IMR-90 (cell line): ENCODE measurements at regions not wholly inside any gene's neighbourhood (a gene's known extent, or its start where the extent isn't known, plus 50 kb on each side); places are given as distances from the start of the nearest gene placed in this dataset.

Experiments used
- ATAC-seq: fragments of 200-7000 bp; cut with Tn5 transposase; 2 replicates; pipeline ENCODE4 v1.9.1; 2020; ENCODE audit warnings: low read depth, mild to moderate bottlenecking, moderate library complexity
- BruUV-seq: library from RNA; stranded (reverse); fragments of 400-500 nt; replicated peaks from 2 replicates; lab custom pipeline; 2021; lab: Mats Ljungman, UMichigan
- CTCF ChIA-PET: fragments of 300-600 bp; formaldehyde crosslinking; extraction: SDS; loops from one replicate; lab custom pipeline; 2021; ENCODE audit warnings: antibody characterized with exemption; lab: Yijun Ruan, JAX
- POLR2A ChIA-PET: fragments of 300-600 bp; sonication (Branson Sonifier 250); formaldehyde crosslinking; loops from one replicate; lab custom pipeline; 2022; ENCODE audit warnings: antibody characterized with exemption; ENCODE audit not compliant: unreplicated experiment; lab: Charles Lee
- DNase-seq: peaks from one replicate; pipeline ENCODE4 v3.0.0; 2013
- H2AFZ ChIP-seq: replicated peaks from 2 replicates; pipeline ENCODE3; 2013; ENCODE audit warnings: low read length, mild to moderate bottlenecking; ENCODE audit not compliant: poor library complexity
- H2AK5ac ChIP-seq: 2 replicates; pipeline ENCODE4 v1.6.1; 2013; ENCODE audit warnings: low read depth, low read length, inconsistent platforms
- H2AK9ac ChIP-seq: replicated peaks from 2 replicates; pipeline ENCODE3; 2013; ENCODE audit warnings: mild to moderate bottlenecking, low read depth, low read length, moderate library complexity; ENCODE audit not compliant: poor library complexity
- H2BK120ac ChIP-seq: 2 replicates; pipeline ENCODE4 v1.6.1; 2013; ENCODE audit warnings: low read depth, low read length, inconsistent platforms
- H2BK15ac ChIP-seq: 3 replicates; pipeline ENCODE4 v1.6.1; 2013; ENCODE audit warnings: low read depth, low read length, inconsistent platforms
- H2BK20ac ChIP-seq: 2 replicates; pipeline ENCODE4 v1.6.1; 2013; ENCODE audit warnings: low read depth, mild to moderate bottlenecking, inconsistent platforms, low read length, moderate library complexity
- H2BK5ac ChIP-seq: 2 replicates; pipeline ENCODE4 v1.6.1; 2013; ENCODE audit warnings: mild to moderate bottlenecking, low read depth, low read length, inconsistent platforms; ENCODE audit not compliant: poor library complexity, severe bottlenecking
- H3K14ac ChIP-seq: replicated peaks from 2 replicates; pipeline ENCODE4 v1.6.1; 2013; ENCODE audit warnings: low read depth, low read length, inconsistent platforms
- H3K18ac ChIP-seq: 2 replicates; pipeline ENCODE4 v1.6.1; 2013; ENCODE audit warnings: low read depth, low read length, control low read depth
- H3K23ac ChIP-seq: 2 replicates; pipeline ENCODE4 v1.6.1; 2013; ENCODE audit warnings: low read depth, low read length, inconsistent platforms
- H3K27ac ChIP-seq: 2 replicates; pipeline ENCODE4 v1.5.1; 2013; ENCODE audit warnings: mild to moderate bottlenecking, control low read depth, low read length; ENCODE audit not compliant: insufficient read depth
- H3K27me3 ChIP-seq: 2 replicates; pipeline ENCODE4 v1.6.1; 2013; ENCODE audit warnings: low read length; ENCODE audit not compliant: control insufficient read depth, insufficient read depth
- H3K36me3 ChIP-seq: 2 replicates; pipeline ENCODE4 v1.6.1; 2013; ENCODE audit warnings: low read length, mixed read lengths; ENCODE audit not compliant: control insufficient read depth, insufficient read depth
- H3K4ac ChIP-seq: 2 replicates; pipeline ENCODE4 v1.6.1; 2013; ENCODE audit warnings: low read depth, low read length, inconsistent platforms
- H3K4me1 ChIP-seq: 2 replicates; pipeline ENCODE4 v1.6.1; 2013; ENCODE audit warnings: low read length, mixed read lengths; ENCODE audit not compliant: control insufficient read depth, insufficient read depth
- H3K4me2 ChIP-seq: 2 replicates; pipeline ENCODE4 v1.6.1; 2013; ENCODE audit warnings: low read depth, mild to moderate bottlenecking, control low read depth, low read length, moderate library complexity
- H3K4me3 ChIP-seq: 2 replicates; pipeline ENCODE4 v1.5.1; 2013; ENCODE audit warnings: low read depth, mild to moderate bottlenecking, control low read depth, low read length, moderate library complexity; ENCODE audit not compliant: insufficient read depth
- H3K56ac ChIP-seq: 2 replicates; pipeline ENCODE4 v1.6.1; 2013; ENCODE audit warnings: low read length, inconsistent platforms; ENCODE audit not compliant: insufficient read depth; ENCODE audit errors: extremely low read depth
- H3K79me1 ChIP-seq, 2 experiments: 2 replicates each; pipeline ENCODE4 v1.6.1; 2013; ENCODE audit warnings: low read length in 2 of 2, inconsistent platforms in 1 of 2, low read depth in 1 of 2
- H3K9ac ChIP-seq: 2 replicates; pipeline ENCODE4 v1.6.1; 2013; ENCODE audit warnings: low read depth, low read length, control low read depth
- H3K9me1 ChIP-seq: 2 replicates; pipeline ENCODE4 v1.6.1; 2013; ENCODE audit warnings: low read length, inconsistent platforms; ENCODE audit not compliant: insufficient read depth
- H3K9me3 ChIP-seq: 2 replicates; pipeline ENCODE4 v1.6.1; 2013; ENCODE audit warnings: low read length; ENCODE audit not compliant: control insufficient read depth, insufficient read depth
- H4K20me1 ChIP-seq: 2 replicates; pipeline ENCODE4 v1.6.1; 2013; ENCODE audit warnings: low read length, inconsistent platforms; ENCODE audit not compliant: insufficient read depth
- H4K5ac ChIP-seq: 2 replicates; pipeline ENCODE4 v1.6.1; 2013; ENCODE audit warnings: mild to moderate bottlenecking, low read depth, low read length, control low read depth
- H4K8ac ChIP-seq, 2 experiments: 2 replicates each; pipeline ENCODE4 v1.6.1; 2013; ENCODE audit warnings: low read depth in 2 of 2, low read length in 2 of 2, control low read depth in 1 of 2, inconsistent platforms in 1 of 2
- H4K91ac ChIP-seq: 2 replicates; pipeline ENCODE4 v1.6.1; 2013; ENCODE audit warnings: low read depth, low read length, inconsistent platforms; ENCODE audit not compliant: insufficient read depth
- POLR2A ChIP-seq: IDR thresholded peaks from 2 replicates; pipeline ENCODE4 v1.6.1; 2012; ENCODE audit warnings: mild to moderate bottlenecking, low read depth, low read length
- SMC3 ChIP-seq: fragments of 150-350 bp; IDR thresholded peaks from 2 replicates; pipeline ENCODE4 v1.6.1; 2016; ENCODE audit warnings: low read depth, mild to moderate bottlenecking, antibody characterized with exemption, low read length, moderate library complexity
- WGBS, 2 experiments: methylation state at CpG; one replicate each; pipeline versions ENCODE4 v1.1.5 to v1.1.7; 2013; ENCODE audit warnings: missing lambda C conversion rate in 2 of 2; ENCODE audit not compliant: insufficient read length in 1 of 2; ENCODE audit errors: extremely low coverage in 2 of 2; 5-methylcytosine and 5-hydroxymethylcytosine counted together
- dilution Hi-C: fragments of 300-500 bp; cut with HindIII; formaldehyde crosslinking; loops from one replicate; pipeline ENCODE4 v1.14.3; 2018; ENCODE audit warnings: low sequenced_read_pairs; ENCODE audit not compliant: unreplicated experiment
- in situ Hi-C: fragments of 300-500 bp; cut with MboI; formaldehyde crosslinking; loops from 3 replicates; pipeline ENCODE4 v1.14.3; 2019; ENCODE audit warnings: low sequenced_read_pairs, inconsistent platforms, mixed read lengths
- intact Hi-C: fragments of 100-400 bp; cut with micrococcal nuclease; formaldehyde crosslinking; loops from 2 replicates; pipeline ENCODE4 v1.10.0; 2022
- TF ChIP-seq, protein P1 (sequence below): conservative IDR thresholded peaks from 2 replicates; pipeline ENCODE4 v1.5.1; 2012; ENCODE audit warnings: mild to moderate bottlenecking, low read depth, low read length, improper control_type of control experiment

- no peak overlapping the region for H3K56ac ChIP-seq
- H3K27ac ChIP-seq: no peak overlapping the region
- H3K4me1 ChIP-seq: no peaks in the 10 kb centered on the region
- no peak overlapping the region for H3K14ac ChIP-seq
- no peak overlapping the region for H4K5ac ChIP-seq
- H2AK5ac ChIP-seq: no peak overlapping the region
- DNase-seq (no peak), ATAC-seq (no peak)
- no CpG with 5 or more reads among the region's 1 CpG for WGBS, 2 experiments
- H3K9me1 ChIP-seq: no peaks in the 10 kb centered on the region
- H3K4me3 ChIP-seq: no peak overlapping the region
- no peak overlapping the region for H2BK15ac ChIP-seq
- no peak overlapping the region for H4K8ac ChIP-seq
- H3K4ac ChIP-seq: no peak overlapping the region
- ChIA-PET CTCF (no interaction called here), POLR2A (no interaction called here)
- no peak overlapping the region for H3K9ac ChIP-seq
- no peak overlapping the region for H3K23ac ChIP-seq
- dilution Hi-C loops: no loop called here
- H3K18ac ChIP-seq: no peak overlapping the region
- TF ChIP-seq POLR2A (no peak), SMC3 (no peak)
- TF ChIP-seq, protein P1, sequence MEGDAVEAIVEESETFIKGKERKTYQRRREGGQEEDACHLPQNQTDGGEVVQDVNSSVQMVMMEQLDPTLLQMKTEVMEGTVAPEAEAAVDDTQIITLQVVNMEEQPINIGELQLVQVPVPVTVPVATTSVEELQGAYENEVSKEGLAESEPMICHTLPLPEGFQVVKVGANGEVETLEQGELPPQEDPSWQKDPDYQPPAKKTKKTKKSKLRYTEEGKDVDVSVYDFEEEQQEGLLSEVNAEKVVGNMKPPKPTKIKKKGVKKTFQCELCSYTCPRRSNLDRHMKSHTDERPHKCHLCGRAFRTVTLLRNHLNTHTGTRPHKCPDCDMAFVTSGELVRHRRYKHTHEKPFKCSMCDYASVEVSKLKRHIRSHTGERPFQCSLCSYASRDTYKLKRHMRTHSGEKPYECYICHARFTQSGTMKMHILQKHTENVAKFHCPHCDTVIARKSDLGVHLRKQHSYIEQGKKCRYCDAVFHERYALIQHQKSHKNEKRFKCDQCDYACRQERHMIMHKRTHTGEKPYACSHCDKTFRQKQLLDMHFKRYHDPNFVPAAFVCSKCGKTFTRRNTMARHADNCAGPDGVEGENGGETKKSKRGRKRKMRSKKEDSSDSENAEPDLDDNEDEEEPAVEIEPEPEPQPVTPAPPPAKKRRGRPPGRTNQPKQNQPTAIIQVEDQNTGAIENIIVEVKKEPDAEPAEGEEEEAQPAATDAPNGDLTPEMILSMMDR: peak; percentile 22
- no peak overlapping the region for H3K4me2 ChIP-seq
- no peak overlapping the region for H2BK20ac ChIP-seq
- intact Hi-C loops: loop anchor here (10.0 kb wide), 1 partner anchor 554 kb away; no protein-coding TSS in a partner anchor
- no peaks in the 10 kb centered on the region for H3K27me3 ChIP-seq
- H2AFZ ChIP-seq: no peak overlapping the region
- H2AK9ac ChIP-seq: no peak overlapping the region
- no peaks in the 10 kb centered on the region for H4K20me1 ChIP-seq
- H4K91ac ChIP-seq: no peak overlapping the region
- in situ Hi-C loops: no loop called here
- no peaks in the 10 kb centered on the region for H3K79me1 ChIP-seq
- H2BK120ac ChIP-seq: no peak overlapping the region
- no peaks in the 10 kb centered on the region for H3K36me3 ChIP-seq
- H2BK5ac ChIP-seq: no peak overlapping the region
- BruUV-seq: no TSS peak
- 0 out of 2 replicates have a peak, but pooled peaks cover 1% of the 10 kb centered on the region for H3K9me3 ChIP-seq
Measured at GRCh38 chr4:106818764-106819163, 217.3 kb downstream of the DKK2 start.
